ENCODE measurements at regions not wholly inside any gene's neighbourhood (a gene's known extent, or its start where the extent isn't known, plus 50 kb on each side); places are given as distances from the start of the nearest gene placed in this dataset.

DNA sequence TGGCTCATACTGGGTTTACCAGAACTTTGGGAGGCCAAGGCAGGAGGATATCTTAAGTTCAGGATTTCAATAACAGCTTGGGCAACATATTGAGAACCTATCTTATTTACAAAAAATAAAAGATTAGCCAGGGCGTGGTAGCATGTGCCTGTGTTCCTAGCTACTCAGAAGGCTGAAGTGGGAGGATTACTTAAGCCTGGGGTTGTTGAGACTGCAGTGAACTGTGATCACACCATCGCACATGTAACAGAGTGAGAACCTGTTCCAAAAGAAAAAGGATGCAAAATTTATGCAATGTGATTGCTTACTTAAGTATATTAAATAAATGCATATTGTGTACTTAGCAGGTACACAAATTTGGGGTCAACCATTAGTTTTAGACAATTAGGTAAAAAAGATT, 768.9 kb upstream of the CDH7 start:
- TF ChIP-seq ISL1 (CRISPR knock-in tag; IDR thresholded peaks at IDR 0.05) = no peak
- no peak for TF ChIP-seq ZC3H10 (CRISPR knock-in tag; IDR thresholded peaks at IDR 0.05)
